Left ventricle myocardium inferior (tissue), 1 donor: ENCODE measurements at regions not wholly inside any gene's neighbourhood (a gene's known extent, or its start where the extent isn't known, plus 50 kb on each side); places are given as distances from the start of the nearest gene placed in this dataset.

Experiments
- DNase-seq: peaks from one replicate; pipeline ENCODE4 v3.0.0-alpha.2; 2020
- H3K27ac ChIP-seq: fragments of 200-600 bp; replicated peaks from 2 replicates; pipeline ENCODE4 v1.8.0; 2021
- H3K27me3 ChIP-seq: fragments of 200-600 bp; 2 replicates; pipeline ENCODE4 v1.8.0; 2021; ENCODE audit warnings: low read depth
- H3K36me3 ChIP-seq: fragments of 200-600 bp; 2 replicates; pipeline ENCODE4 v1.8.0; 2021
- H3K4me1 ChIP-seq: fragments of 200-600 bp; 2 replicates; pipeline ENCODE4 v1.8.0; 2021
- H3K4me3 ChIP-seq: fragments of 200-600 bp; 2 replicates; pipeline ENCODE4 v1.8.0; 2021; ENCODE audit warnings: mild to moderate bottlenecking, moderate library complexity
- H3K9me3 ChIP-seq: fragments of 200-600 bp; replicated peaks from 2 replicates; pipeline ENCODE4 v1.8.0; 2021
- CTCF ChIP-seq: fragments of 200-600 bp; IDR thresholded peaks from 2 replicates; pipeline ENCODE4 v1.8.0; 2021; ENCODE audit warnings: antibody characterized with exemption, mild to moderate bottlenecking, borderline replicate concordance
- intact Hi-C: fragments of 100-400 bp; cut with micrococcal nuclease; formaldehyde crosslinking; loops from one replicate; pipeline ENCODE4 v1.11.0; 2022
- donor health status: DM: no; HTN: yes; CAD: no; lungs with severe emphysema.

GRCh38 chr4:158042591-158043030 is 130.2 kb downstream of the GASK1B start:
- intact Hi-C loops: no loop called here
- TF ChIP-seq CTCF: no peak
- no peak overlapping the region for H3K4me3 ChIP-seq
- H3K36me3 ChIP-seq: no peaks in the 10 kb centered on the region
- no peaks in the 10 kb centered on the region for H3K4me1 ChIP-seq
- H3K27me3 ChIP-seq: no peaks in the 10 kb centered on the region
- H3K27ac ChIP-seq: no peak overlapping the region
- H3K9me3 ChIP-seq: peaks cover 34% of the 10 kb centered on the region
- DNase-seq: no peak

GRCh38 chr4:158038718-158039117 is 134.1 kb downstream of the GASK1B start:
- no peak overlapping the region for H3K4me3 ChIP-seq
- no peaks in the 10 kb centered on the region for H3K27me3 ChIP-seq
- H3K9me3 ChIP-seq: peaks cover 38% of the 10 kb centered on the region
- no peak for TF ChIP-seq CTCF
- H3K27ac ChIP-seq: no peak overlapping the region
- peaks cover 3% of the 10 kb centered on the region for H3K4me1 ChIP-seq
- no peak for DNase-seq
- intact Hi-C loops: no loop called here
- H3K36me3 ChIP-seq: no peaks in the 10 kb centered on the region

GRCh38 chr4:158036998-158037397 is 135.8 kb downstream of the GASK1B start:
- Histone ChIP-seq H3K4me3 (no peak overlapping the region), H3K27ac (no peak overlapping the region), H3K27me3 (no peaks in the 10 kb centered on the region), H3K36me3 (no peaks in the 10 kb centered on the region), H3K9me3 (peaks cover 37% of the 10 kb centered on the region), H3K4me1 (peaks cover 17% of the 10 kb centered on the region)
- intact Hi-C loops: no loop called here
- no peak for DNase-seq
- TF ChIP-seq CTCF: no peak

GRCh38 chr4:158035662-158036195 is 137.1 kb downstream of the GASK1B start:
- intact Hi-C loops: no loop called here
- Histone ChIP-seq H3K27ac (no peak overlapping the region), H3K4me3 (no peak overlapping the region), H3K9me3 (peaks cover 37% of the 10 kb centered on the region), H3K27me3 (no peaks in the 10 kb centered on the region), H3K36me3 (no peaks in the 10 kb centered on the region), H3K4me1 (peaks cover 17% of the 10 kb centered on the region)
- no peak for DNase-seq
- no peak for TF ChIP-seq CTCF

GRCh38 chr4:158033416-158034120 is 139.3 kb downstream of the GASK1B start:
- no peak for TF ChIP-seq CTCF
- DNase-seq: no peak
- Histone ChIP-seq H3K4me1 (peaks cover 17% of the 10 kb centered on the region), H3K27ac (peak overlapping the region; percentile 71), H3K4me3 (no peak overlapping the region), H3K9me3 (peaks cover 33% of the 10 kb centered on the region), H3K27me3 (no peaks in the 10 kb centered on the region), H3K36me3 (no peaks in the 10 kb centered on the region)
- intact Hi-C loops: no loop called here
